HepG2 (cell line): ENCODE measurements at regions not wholly inside any gene's neighbourhood (a gene's known extent, or its start where the extent isn't known, plus 50 kb on each side); places are given as distances from the start of the nearest gene placed in this dataset.

Experiments
- ATAC-seq: fragments of 200-7000 bp; cut with Tn5 transposase; 3 replicates; pipeline ENCODE4 v1.9.1; 2020; ENCODE audit warnings: mild to moderate bottlenecking, moderate library complexity
- BruUV-seq: library from RNA; stranded (reverse); fragments of 400-500 nt; replicated peaks from 2 replicates; lab custom pipeline; 2021; lab: Mats Ljungman, UMichigan
- CTCF ChIA-PET: fragments of 300-600 bp; formaldehyde crosslinking; extraction: SDS; loops from one replicate; lab custom pipeline; 2021; ENCODE audit warnings: low total read pairs, inconsistent platforms, low intra/inter-chr PET ratio; lab: Yijun Ruan, JAX
- POLR2A ChIA-PET: fragments of 350-600 bp; sonication (Branson Sonifier 250); formaldehyde crosslinking; loops from one replicate; lab custom pipeline; 2020; ENCODE audit warnings: antibody characterized with exemption, inconsistent platforms; lab: Yijun Ruan, JAX
- DNase-seq: peaks from one replicate; pipeline ENCODE4 v3.0.0-alpha.2; 2015; ENCODE audit warnings: low spot score
- FAIRE-seq: peaks from 3 replicates; lab custom pipeline; 2011; peaks lifted over from hg19 to GRCh38; lab: Jason Lieb, UNC
- H2AFZ ChIP-seq: one replicate; pipeline ENCODE4 v1.6.1; 2011; ENCODE audit warnings: low read length, inconsistent platforms
- H3K27ac ChIP-seq: fragments of 300-600 bp; 3 replicates; pipeline ENCODE4 v1.8.0; 2011; ENCODE audit warnings: mixed run types, mild to moderate bottlenecking, mixed read lengths, low read length, inconsistent platforms; ENCODE audit not compliant: insufficient read depth; ENCODE audit errors: extremely low read length
- H3K27me3 ChIP-seq, 2 experiments: fragments of 200-600 bp in 1 of 2; 2 replicates in 1 of 2; 3 replicates in 1 of 2; pipeline versions ENCODE4 v1.6.0 to v1.8.0; 2011; ENCODE audit warnings: low read length in 2 of 2, mild to moderate bottlenecking in 2 of 2, moderate library complexity in 2 of 2, inconsistent platforms in 1 of 2; ENCODE audit not compliant: insufficient read depth in 2 of 2, control insufficient read depth in 1 of 2
- H3K36me3 ChIP-seq, 2 experiments: fragments of 200-600 bp in 1 of 2; replicated peaks in 1 of 2; 2 replicates in 1 of 2; 3 replicates in 1 of 2; pipeline versions ENCODE4 v1.5.1 to v1.8.0; 2011; ENCODE audit warnings: low read length in 2 of 2, inconsistent platforms in 1 of 2; ENCODE audit not compliant: insufficient read depth in 2 of 2, control insufficient read depth in 1 of 2
- H3K4me1 ChIP-seq: 2 replicates; pipeline ENCODE4 v1.5.1; 2012; ENCODE audit warnings: low read length, inconsistent platforms; ENCODE audit not compliant: insufficient read depth
- H3K4me2 ChIP-seq: 2 replicates; pipeline ENCODE4 v1.6.0; 2011; ENCODE audit warnings: low read depth, low read length, inconsistent platforms
- H3K4me3 ChIP-seq, 3 experiments: fragments of 200-600 bp in 1 of 3; sonication (generic), shearing (Covaris generic) in 1 of 3; replicated peaks in 1 of 3; 2 replicates each; pipeline ENCODE4 v1.5.1; 2011 to 2016; ENCODE audit warnings: low read length in 3 of 3, inconsistent platforms in 2 of 3, low read depth in 2 of 3, mild to moderate bottlenecking in 2 of 3, control low read depth in 1 of 3, mixed read lengths in 1 of 3; ENCODE audit not compliant: insufficient read depth in 1 of 3
- H3K79me2 ChIP-seq: one replicate; pipeline ENCODE4 v1.6.1; 2011; ENCODE audit warnings: low read length, inconsistent platforms; ENCODE audit not compliant: insufficient read depth
- H3K9ac ChIP-seq: 2 replicates; pipeline ENCODE4 v1.6.0; 2011; ENCODE audit warnings: mild to moderate bottlenecking, low read depth, low read length, inconsistent platforms; ENCODE audit not compliant: insufficient read depth
- H3K9me3 ChIP-seq: 2 replicates; pipeline ENCODE4 v1.5.1; 2012; ENCODE audit warnings: mild to moderate bottlenecking, low read length
- H4K20me1 ChIP-seq: 2 replicates; pipeline ENCODE4 v1.6.0; 2011; ENCODE audit warnings: inconsistent platforms, mild to moderate bottlenecking, low read length, moderate library complexity; ENCODE audit not compliant: insufficient read depth
- BCLAF1 ChIP-seq: fragments of 450-650 bp; IDR thresholded peaks from 2 replicates; pipeline ENCODE4 v1.6.1; 2017; ENCODE audit warnings: mild to moderate bottlenecking
- GTF3A ChIP-seq: sonication (generic); formaldehyde crosslinking; conservative IDR thresholded peaks from 2 replicates; pipeline ENCODE4 v1.4.0; 2020; ENCODE audit warnings: mild to moderate bottlenecking, missing genetic modification reagents
- HNRNPH1 ChIP-seq: fragments of 200-400 bp; formaldehyde crosslinking; optimal IDR thresholded peaks from 2 replicates; pipeline ENCODE3; 2017; ENCODE audit warnings: mild to moderate bottlenecking, low read depth, low read length
- HNRNPLL ChIP-seq: fragments of 200-400 bp; formaldehyde crosslinking; IDR thresholded peaks from 2 replicates; pipeline ENCODE4 v1.6.1; 2017; ENCODE audit warnings: mild to moderate bottlenecking, low read depth, low read length; ENCODE audit not compliant: poor library complexity, severe bottlenecking
- HOXA3 ChIP-seq: sonication (generic); formaldehyde crosslinking; IDR thresholded peaks from 2 replicates; pipeline ENCODE4 v1.5.0; 2020; ENCODE audit warnings: missing genetic modification reagents
- POLR2AphosphoS5 ChIP-seq: IDR thresholded peaks from 2 replicates; pipeline ENCODE4 v1.6.1; 2012; ENCODE audit warnings: low read depth, low read length
- SNAPC4 ChIP-seq: sonication (generic); formaldehyde crosslinking; IDR thresholded peaks from 2 replicates; pipeline ENCODE4 v1.4.0; 2020; ENCODE audit warnings: mild to moderate bottlenecking, missing genetic modification reagents
- SNRNP70 ChIP-seq: fragments of 200-400 bp; formaldehyde crosslinking; IDR thresholded peaks from 2 replicates; pipeline ENCODE4 v1.6.1; 2017; ENCODE audit warnings: mild to moderate bottlenecking, low read depth, low read length, moderate library complexity
- SP1 ChIP-seq, 2 experiments: fragments of 450-650 bp in 1 of 2; sonication (generic) in 1 of 2; formaldehyde crosslinking in 1 of 2; IDR thresholded peaks; 2 replicates each; pipeline versions ENCODE4 v1.4.0 to v1.6.1; 2016 to 2020; ENCODE audit warnings: missing genetic modification reagents in 1 of 2
- STAT5B ChIP-seq: sonication (generic); formaldehyde crosslinking; IDR thresholded peaks from 2 replicates; pipeline ENCODE4 v1.4.0; 2020; ENCODE audit warnings: missing genetic modification reagents
- ZEB1 ChIP-seq: IDR thresholded peaks from 2 replicates; pipeline ENCODE4 v1.6.1; 2012; ENCODE audit warnings: mild to moderate bottlenecking, low read depth, inconsistent platforms; ENCODE audit not compliant: insufficient replicate concordance
- ZKSCAN8 ChIP-seq: IDR thresholded peaks from 2 replicates; pipeline ENCODE4 v1.6.1; 2016; ENCODE audit warnings: borderline replicate concordance, missing genetic modification reagents, missing compliant biosample characterization
- ZNF234 ChIP-seq: sonication (generic); formaldehyde crosslinking; conservative IDR thresholded peaks from 2 replicates; pipeline ENCODE4 v1.5.1; 2020; ENCODE audit warnings: mild to moderate bottlenecking, missing genetic modification reagents
- ZNF549 ChIP-seq: sonication (generic); formaldehyde crosslinking; IDR thresholded peaks from 2 replicates; pipeline ENCODE4 v1.5.0; 2020; ENCODE audit warnings: missing genetic modification reagents
- ZNF567 ChIP-seq: sonication (generic); formaldehyde crosslinking; IDR thresholded peaks from 2 replicates; pipeline ENCODE4 v1.8.1; 2023; ENCODE audit warnings: mild to moderate bottlenecking, missing genetic modification reagents, borderline replicate concordance
- ZNF691 ChIP-seq: sonication (generic); formaldehyde crosslinking; IDR thresholded peaks from 2 replicates; pipeline ENCODE4 v1.4.0; 2020; ENCODE audit warnings: missing genetic modification reagents, low read depth, mild to moderate bottlenecking, borderline replicate concordance
- WGBS: methylation state at CpG from one replicate; pipeline ENCODE4 v1.1.6; 2017; ENCODE audit warnings: low lambda C conversion rate; 5-methylcytosine and 5-hydroxymethylcytosine counted together
- in situ Hi-C: cut with HindIII; loops from 2 replicates; pipeline ENCODE4 v1.10.0; 2017; ENCODE audit warnings: low pct_unique_long_range_greater_than_20kb; ENCODE audit not compliant: extremely low pct_ligation_motif_present
- intact Hi-C: fragments of 100-400 bp; cut with micrococcal nuclease; formaldehyde crosslinking; loops from one replicate; pipeline ENCODE4 v1.10.0; 2022; ENCODE audit not compliant: unreplicated experiment

GRCh38 chr5:109927639-109928038 is 237.9 kb downstream of the MAN2A1 start:
- intact Hi-C loops = no loop called here
- TF ChIP-seq BCLAF1 (no peak), ZNF234 (CRISPR knock-in tag) (no peak), ZNF549 (no peak), SNAPC4 (CRISPR knock-in tag) (no peak), ZKSCAN8 (no peak), STAT5B (CRISPR knock-in tag) (no peak), HOXA3 (no peak), HNRNPH1 (no peak), ZNF691 (CRISPR knock-in tag) (no peak), ZNF567 (CRISPR knock-in tag) (no peak), ZEB1 (no peak), HNRNPLL (no peak), SNRNP70 (no peak), POLR2AphosphoS5 (no peak), GTF3A (CRISPR knock-in tag) (no peak), SP1 (IDR thresholded peaks at IDR 0.05) (no peak), SP1 (CRISPR knock-in tag; IDR thresholded peaks at IDR 0.05) (no peak)

More at GRCh38 chr5:109927639-109928038, 237.9 kb downstream of the MAN2A1 start:
- no peak overlapping the region for H3K27ac ChIP-seq
- ChIA-PET CTCF (no interaction called here), POLR2A (no interaction called here)
- no peaks in the 10 kb centered on the region for H3K27me3 ChIP-seq
- FAIRE-seq (no peak), DNase-seq (no peak), ATAC-seq (no peak)
- H3K4me3 ChIP-seq = no peak overlapping the region
- H3K9me3 ChIP-seq = no peaks in the 10 kb centered on the region
- H3K36me3 ChIP-seq = no peaks in the 10 kb centered on the region
- H3K79me2 ChIP-seq = no peaks in the 10 kb centered on the region
- peaks cover 19% of the 10 kb centered on the region for H3K4me1 ChIP-seq
- in situ Hi-C loops = no loop called here
- WGBS = 51% methylated on average over 3 of the region's 3 CpGs
- H2AFZ ChIP-seq = no peak overlapping the region
- H3K4me2 ChIP-seq = no peak overlapping the region
- no peaks in the 10 kb centered on the region for H4K20me1 ChIP-seq
- no peak overlapping the region for H3K9ac ChIP-seq
- no TSS peak for BruUV-seq
